ENCODE measurements at regions not wholly inside any gene's neighbourhood (a gene's known extent, or its start where the extent isn't known, plus 50 kb on each side); places are given as distances from the start of the nearest gene placed in this dataset.
"Not testable (repeated sequence)": the region's sequence is repeated elsewhere in the genome, so short reads cannot be mapped to it uniquely, and the experiment has no call there.

DNA sequence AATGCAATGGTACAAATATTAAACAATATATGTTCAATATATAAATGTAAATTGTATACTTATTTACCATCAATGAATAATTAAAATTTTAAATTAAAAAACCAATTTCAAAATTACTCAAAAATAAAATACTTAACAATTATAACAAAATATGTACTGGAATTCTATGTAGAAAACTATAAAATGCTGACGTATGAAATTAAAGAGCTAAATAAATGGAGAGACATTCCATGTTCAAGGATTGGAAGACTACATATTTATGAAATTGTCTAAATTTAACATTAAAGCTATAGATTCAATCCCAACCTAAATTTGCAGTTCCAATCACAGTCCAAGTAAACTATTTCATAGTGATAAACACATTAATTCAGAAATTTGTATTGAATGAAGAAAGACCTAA is 1522.4 kb downstream of the SI start:
- no peaks in the 10 kb centered on the region; the same call in 1 of the 2 replicates for H3K27me3 ChIP-seq
- H3K4me3 ChIP-seq, result no peak overlapping the region
- H3K9me3 ChIP-seq, result no peaks in the 10 kb centered on the region
- no peaks in the 10 kb centered on the region for H3K36me3 ChIP-seq
- no peak for DNase-seq

GRCh38 chr3:163552659-163552966 is 1525.7 kb downstream of the SI start:
- DNase-seq, result no peak

DNA sequence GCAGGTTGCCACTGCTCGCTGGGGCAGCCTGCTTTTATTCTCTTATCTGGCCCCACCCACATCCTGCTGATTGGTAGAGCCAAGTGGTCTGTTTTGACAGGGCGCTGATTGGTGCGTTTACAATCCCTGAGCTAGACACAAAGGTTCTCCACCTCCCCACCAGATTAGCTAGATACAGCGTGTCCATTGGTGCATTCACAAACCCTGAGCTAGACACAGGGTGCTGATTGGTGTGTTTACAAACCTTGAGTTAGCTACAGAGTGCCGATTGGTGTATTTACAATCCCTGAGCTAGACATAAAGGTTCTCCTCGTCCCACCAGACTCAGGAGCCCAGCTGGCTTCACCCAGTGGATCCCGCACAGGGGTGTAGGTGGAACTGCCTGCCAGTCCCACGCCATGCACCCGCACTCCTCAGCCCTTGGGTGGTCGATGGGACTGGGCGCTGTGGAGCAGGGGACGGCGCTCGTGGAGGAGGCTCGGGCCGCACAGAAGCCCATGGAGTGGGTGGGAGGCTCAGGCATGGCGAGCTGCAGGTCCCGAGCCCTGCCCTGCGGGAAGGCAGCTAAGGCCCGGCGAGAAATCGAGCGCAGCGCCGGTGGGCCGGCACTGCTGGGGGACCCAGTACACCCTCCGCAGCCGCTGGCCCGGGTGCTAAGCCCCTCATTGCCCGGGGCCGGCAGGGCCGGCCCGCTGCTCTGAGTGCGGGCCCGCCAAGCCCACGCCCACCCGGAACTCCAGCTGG is 1526.2 kb downstream of the SI start:
- not testable (repeated sequence) for H3K9me3 ChIP-seq, H3K27me3 ChIP-seq, H3K36me3 ChIP-seq, H3K4me3 ChIP-seq, DNase-seq

More at GRCh38 chr3:163552659-163552966, 1525.7 kb downstream of the SI start:
- no peaks in the 10 kb centered on the region for H3K9me3 ChIP-seq
- no peak overlapping the region for H3K4me3 ChIP-seq
- H3K36me3 ChIP-seq, result no peaks in the 10 kb centered on the region
- no peaks in the 10 kb centered on the region; the same call in 1 of the 2 replicates for H3K27me3 ChIP-seq

DNA sequence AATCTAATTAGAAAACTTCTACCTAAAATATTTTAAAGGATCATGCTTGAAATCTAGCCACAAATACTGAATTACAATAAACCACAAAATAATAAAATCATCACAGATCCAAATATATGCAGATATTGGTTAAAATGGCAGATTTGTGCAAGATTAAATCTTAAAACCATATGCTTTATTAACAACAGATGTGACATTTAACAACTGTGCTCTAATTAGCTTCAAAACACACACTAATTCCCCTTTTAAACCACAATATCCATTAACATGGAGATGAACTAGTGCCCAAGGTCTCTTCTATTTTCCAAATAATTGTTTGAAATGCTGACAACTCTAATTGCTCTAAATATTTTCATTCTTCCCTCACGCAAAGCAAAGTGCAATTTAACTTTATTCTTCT is 1530.3 kb downstream of the SI start:
- Histone ChIP-seq H3K27me3 (no peaks in the 10 kb centered on the region), H3K4me3 (no peak overlapping the region), H3K36me3 (no peaks in the 10 kb centered on the region), H3K9me3 (no peaks in the 10 kb centered on the region)
- DNase-seq, result no peak

DNA sequence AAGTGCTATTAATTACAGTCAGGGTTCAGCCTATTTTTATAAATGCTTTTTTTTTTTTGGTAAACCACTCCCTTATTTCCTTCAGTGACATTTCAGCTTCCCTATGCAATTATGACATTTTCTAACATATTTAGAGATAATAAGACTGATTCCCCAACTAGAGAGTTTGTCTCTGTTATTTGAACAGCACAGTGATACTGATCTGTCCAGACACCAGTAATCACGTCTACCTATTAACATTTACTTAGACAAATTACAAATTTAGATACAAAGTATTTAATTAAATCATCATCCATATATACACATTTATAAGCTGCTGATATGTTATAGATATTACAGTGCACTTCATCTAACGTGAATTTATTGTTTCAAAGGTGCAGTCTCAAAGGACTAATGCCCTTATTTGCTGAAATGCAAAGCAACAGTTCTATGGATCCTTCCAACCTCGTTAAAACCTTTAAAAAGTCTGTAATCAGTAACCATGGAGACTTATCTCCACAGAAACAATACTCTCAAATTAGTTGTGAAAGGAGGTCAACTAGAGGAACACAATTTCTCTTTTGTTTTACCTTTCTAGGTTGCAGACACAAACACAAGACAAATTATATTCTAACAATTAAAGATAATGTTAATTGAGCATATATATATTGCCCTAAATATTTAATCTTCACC is 1531.1 kb downstream of the SI start:
- Histone ChIP-seq H3K27me3 (no peaks in the 10 kb centered on the region), H3K9me3 (no peaks in the 10 kb centered on the region), H3K36me3 (no peaks in the 10 kb centered on the region), H3K4me3 (no peak overlapping the region)
- no peak for DNase-seq

- DNase-seq, result no peak
- Histone ChIP-seq H3K9me3 (no peaks in the 10 kb centered on the region), H3K27me3 (no peaks in the 10 kb centered on the region), H3K36me3 (no peaks in the 10 kb centered on the region), H3K4me3 (no peak overlapping the region)
Observed at GRCh38 chr3:163543662-163544061, 1534.6 kb downstream of the SI start.

GRCh38 chr3:163541629-163542028 is 1536.7 kb downstream of the SI start:
- no peak for DNase-seq
- H3K27me3 ChIP-seq, result no peaks in the 10 kb centered on the region
- no peak overlapping the region for H3K4me3 ChIP-seq
- no peaks in the 10 kb centered on the region for H3K36me3 ChIP-seq
- H3K9me3 ChIP-seq, result no peaks in the 10 kb centered on the region

DNA sequence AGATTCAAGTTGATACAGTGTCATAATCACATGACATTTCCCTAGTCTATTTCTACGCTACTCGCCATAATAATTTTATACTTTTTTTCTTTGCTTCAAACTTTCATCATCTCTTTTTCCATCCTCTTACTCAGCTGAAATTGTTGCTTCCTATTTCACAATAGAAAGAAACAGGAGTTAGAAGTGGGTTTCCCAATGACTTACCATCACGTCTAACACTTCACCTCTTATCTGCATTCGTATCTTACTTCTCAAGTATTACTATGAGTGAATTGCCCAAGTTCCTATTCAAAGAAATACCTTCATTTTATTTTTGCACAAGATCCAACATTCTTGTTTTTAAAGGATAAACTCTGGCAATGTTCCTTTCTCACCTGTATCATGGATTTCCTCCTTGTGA is 1539.9 kb downstream of the SI start:
- DNase-seq, result no peak
- H3K36me3 ChIP-seq, result no peaks in the 10 kb centered on the region

GRCh38 chr3:163533381-163533780 is 1544.9 kb downstream of the SI start:
- H3K4me3 ChIP-seq, result no peak overlapping the region
- no peaks in the 10 kb centered on the region for H3K27me3 ChIP-seq
- H3K9me3 ChIP-seq, result no peaks in the 10 kb centered on the region
- no peak for DNase-seq
- no peaks in the 10 kb centered on the region for H3K36me3 ChIP-seq

More for the DNA sequence above, 1539.9 kb downstream of the SI start:
- Histone ChIP-seq H3K27me3 (no peaks in the 10 kb centered on the region), H3K4me3 (no peak overlapping the region), H3K9me3 (no peaks in the 10 kb centered on the region)

DNA sequence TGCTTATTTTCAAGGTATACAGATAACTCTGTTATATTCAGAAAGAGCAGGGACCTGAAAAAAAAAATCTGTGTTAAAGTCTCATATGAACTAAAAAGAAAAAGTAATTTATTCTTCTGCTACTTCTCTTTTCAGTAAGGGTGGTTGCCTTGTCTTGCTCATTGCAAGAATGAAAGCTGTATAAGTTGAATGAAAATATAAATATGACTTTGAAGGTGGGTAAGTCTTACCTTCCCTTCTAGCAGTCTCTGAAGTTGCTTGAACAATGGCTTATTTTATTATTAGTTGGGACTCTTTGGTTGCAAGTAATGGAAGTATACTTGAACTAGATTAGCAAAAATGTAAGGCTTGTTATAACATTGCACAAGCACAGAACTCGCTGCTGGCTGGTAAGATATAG is 1554.9 kb downstream of the SI start:
- H3K9me3 ChIP-seq, result no peaks in the 10 kb centered on the region
- no peak for DNase-seq
- no peaks in the 10 kb centered on the region for H3K27me3 ChIP-seq
- H3K4me3 ChIP-seq, result no peak overlapping the region
- no peaks in the 10 kb centered on the region for H3K36me3 ChIP-seq

GRCh38 chr3:163521261-163521660 is 1557.0 kb downstream of the SI start:
- no peaks in the 10 kb centered on the region for H3K36me3 ChIP-seq
- no peak for DNase-seq

GRCh38 chr3:163518065-163518464 is 1560.2 kb downstream of the SI start:
- H3K9me3 ChIP-seq, result no peaks in the 10 kb centered on the region
- H3K36me3 ChIP-seq, result no peaks in the 10 kb centered on the region
- no peak overlapping the region for H3K4me3 ChIP-seq
- no peaks in the 10 kb centered on the region for H3K27me3 ChIP-seq
- DNase-seq, result no peak

More at GRCh38 chr3:163521261-163521660, 1557.0 kb downstream of the SI start:
- Histone ChIP-seq H3K27me3 (no peaks in the 10 kb centered on the region), H3K9me3 (no peaks in the 10 kb centered on the region), H3K4me3 (no peak overlapping the region)

DNA sequence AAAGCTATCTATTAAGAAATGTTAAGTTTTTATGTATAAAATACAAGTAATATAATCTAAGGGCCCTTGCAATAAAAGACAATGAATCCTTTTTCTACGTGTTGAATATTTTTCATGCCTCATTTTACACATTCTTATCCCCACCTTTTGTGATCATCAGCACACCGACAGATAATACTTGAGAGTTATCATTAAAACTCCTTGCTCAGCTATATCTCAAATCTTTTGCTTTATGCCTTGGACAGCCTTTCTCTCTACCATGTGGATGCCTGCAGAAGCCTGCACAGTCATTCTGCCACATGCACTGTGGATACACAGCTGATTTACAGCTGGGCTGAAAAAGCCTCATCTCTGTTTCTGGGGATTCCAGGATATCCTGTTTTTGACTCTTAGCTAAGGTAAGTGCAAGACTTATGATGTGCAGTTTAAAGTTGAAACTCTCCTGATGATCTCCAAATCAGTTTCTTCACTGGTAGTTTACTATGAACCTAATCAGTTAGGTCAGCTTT is 1565.1 kb downstream of the SI start:
- H3K4me3 ChIP-seq, result no peak overlapping the region
- no peak for DNase-seq
- no peaks in the 10 kb centered on the region for H3K27me3 ChIP-seq
- H3K36me3 ChIP-seq, result no peaks in the 10 kb centered on the region
- H3K9me3 ChIP-seq, result no peaks in the 10 kb centered on the region

DNA sequence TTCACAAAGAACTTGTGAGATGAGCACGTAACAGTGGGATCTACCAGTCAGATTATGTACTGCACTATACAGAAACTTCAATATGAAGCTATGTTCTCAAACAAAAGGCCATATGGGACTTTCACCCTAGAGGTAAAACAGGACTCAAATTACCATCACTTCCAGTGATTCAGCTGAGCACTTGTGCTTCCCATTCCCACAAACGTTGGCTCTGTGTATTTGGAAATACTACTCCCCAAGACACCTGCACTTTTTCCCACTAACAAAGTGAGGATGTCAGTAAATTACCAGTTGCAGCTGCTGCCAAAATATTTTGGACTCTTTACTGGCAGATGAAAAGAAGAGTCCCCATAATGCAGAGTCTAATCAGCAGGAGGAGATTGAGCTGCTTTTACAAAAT is 1570.1 kb downstream of the SI start:
- Histone ChIP-seq H3K9me3 (no peaks in the 10 kb centered on the region), H3K4me3 (no peak overlapping the region), H3K27me3 (no peaks in the 10 kb centered on the region), H3K36me3 (no peaks in the 10 kb centered on the region)
- no peak for DNase-seq

DNA sequence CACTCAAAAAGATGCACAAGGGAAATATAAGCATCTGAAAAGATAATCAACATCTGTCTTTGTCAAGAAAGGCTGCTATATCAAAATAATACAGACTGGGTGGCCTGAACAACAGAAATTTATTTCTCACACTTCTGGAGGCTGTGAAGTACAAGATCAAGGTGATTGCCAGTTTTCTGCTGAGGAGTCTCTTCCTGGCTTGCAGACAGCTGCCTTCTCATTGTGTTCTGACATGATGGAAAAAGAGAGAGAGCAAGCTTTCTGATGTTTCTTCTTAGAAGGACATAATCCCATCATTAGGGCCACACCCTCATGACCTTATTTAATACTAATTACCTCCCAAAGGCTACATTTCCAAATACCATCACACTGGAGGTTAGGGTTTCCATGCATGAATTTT is 1573.3 kb downstream of the SI start:
- Histone ChIP-seq H3K9me3 (no peaks in the 10 kb centered on the region), H3K36me3 (no peaks in the 10 kb centered on the region), H3K4me3 (no peak overlapping the region), H3K27me3 (no peaks in the 10 kb centered on the region)
- DNase-seq, result no peak

DNA sequence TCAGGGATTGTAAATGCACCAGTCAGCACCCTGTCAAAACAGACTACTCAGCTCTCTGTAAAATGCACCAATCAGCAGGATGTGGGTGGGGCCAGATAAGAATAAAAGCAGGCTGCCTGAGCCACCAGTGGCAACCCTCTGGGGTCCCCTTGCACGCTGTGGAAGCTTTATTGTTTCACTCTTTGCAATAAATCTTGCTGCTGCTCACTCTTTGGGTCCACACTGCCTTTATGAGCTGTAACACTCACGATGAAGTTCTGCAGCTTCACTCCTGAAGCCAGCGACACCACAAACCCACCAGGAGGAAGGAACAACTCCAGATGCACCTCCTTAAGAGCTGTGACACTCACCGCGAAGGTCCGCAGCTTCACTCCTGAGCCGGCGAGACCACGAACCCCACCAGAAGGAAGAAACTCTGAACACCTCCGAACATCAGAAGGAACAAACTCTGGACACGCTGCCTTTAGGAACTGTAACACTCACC is 1578.5 kb downstream of the SI start:
- not testable (repeated sequence) for DNase-seq, H3K4me3 ChIP-seq, H3K36me3 ChIP-seq, H3K9me3 ChIP-seq, H3K27me3 ChIP-seq

DNA sequence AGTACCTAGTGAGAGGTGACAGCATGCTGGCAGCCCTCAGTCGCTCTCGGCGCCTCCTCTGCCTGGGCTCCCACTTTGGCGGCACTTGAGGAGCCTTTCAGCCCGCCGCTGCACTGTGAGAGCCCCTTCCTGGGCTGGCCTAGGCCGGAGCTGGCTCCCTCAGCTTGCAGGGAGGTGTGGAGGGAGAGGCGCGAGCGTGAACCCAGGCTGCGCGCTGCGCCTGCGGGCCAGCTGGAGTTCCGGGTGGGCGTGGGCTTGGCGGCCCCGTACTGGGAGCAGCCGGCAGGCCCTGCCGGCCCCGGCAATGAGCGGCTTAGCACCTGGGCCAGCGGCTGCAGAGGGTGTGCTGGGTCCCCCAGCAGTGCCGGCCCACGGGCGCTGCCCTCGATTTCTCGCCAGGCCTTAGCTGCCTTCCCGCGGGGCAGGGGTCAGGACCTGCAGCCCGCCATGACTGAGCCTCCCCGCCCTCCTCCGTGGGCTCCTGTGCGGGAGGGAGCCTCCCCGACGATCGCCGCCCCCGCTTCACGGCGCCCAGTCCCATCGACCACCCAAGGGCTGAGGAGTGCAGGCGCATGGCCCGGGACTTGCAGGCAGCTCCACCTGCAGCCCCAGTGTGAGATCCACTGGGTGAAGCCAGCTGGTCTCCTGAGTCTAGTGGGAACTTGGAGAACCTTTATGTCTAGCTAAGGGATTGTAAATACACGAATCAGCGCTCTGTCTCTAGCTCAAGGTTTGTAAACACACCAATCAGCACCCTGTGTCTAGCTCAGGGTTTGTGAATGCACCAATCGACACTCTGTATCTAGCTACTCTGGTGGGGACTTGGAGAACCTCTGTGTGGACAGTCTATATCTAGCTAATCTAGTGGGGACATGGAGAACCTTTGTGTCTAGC is 1579.2 kb downstream of the SI start:
- H3K9me3 ChIP-seq, H3K27me3 ChIP-seq, DNase-seq, H3K4me3 ChIP-seq, H3K36me3 ChIP-seq: not testable (repeated sequence)

Data from MG63 (cell line).